ENCODE measurements at regions not wholly inside any gene's neighbourhood (a gene's known extent, or its start where the extent isn't known, plus 50 kb on each side); places are given as distances from the start of the nearest gene placed in this dataset.

- no peak for TF ChIP-seq REST (IDR thresholded peaks at IDR 0.05; ENCODE audit: insufficient read depth in 1 of 2, low read depth in 2 of 2, low read length in 2 of 2)
- no peak for TF ChIP-seq POLR2AphosphoS5 (IDR thresholded peaks at IDR 0.05; ENCODE audit: low read depth, low read length)
Observed at GRCh38 chr2:40953341-40953740, 501.5 kb upstream of the SLC8A1 start.
